GM12874 (cell line): ENCODE measurements at regions not wholly inside any gene's neighbourhood (a gene's known extent, or its start where the extent isn't known, plus 50 kb on each side); places are given as distances from the start of the nearest gene placed in this dataset.

Experiments
- TF ChIP-seq, protein P1 (sequence below): IDR thresholded peaks from 2 replicates; pipeline ENCODE4 v1.5.1; 2011; ENCODE audit warnings: low read depth, mild to moderate bottlenecking, control low read depth, low read length, moderate library complexity; ENCODE audit not compliant: insufficient read depth

DNA sequence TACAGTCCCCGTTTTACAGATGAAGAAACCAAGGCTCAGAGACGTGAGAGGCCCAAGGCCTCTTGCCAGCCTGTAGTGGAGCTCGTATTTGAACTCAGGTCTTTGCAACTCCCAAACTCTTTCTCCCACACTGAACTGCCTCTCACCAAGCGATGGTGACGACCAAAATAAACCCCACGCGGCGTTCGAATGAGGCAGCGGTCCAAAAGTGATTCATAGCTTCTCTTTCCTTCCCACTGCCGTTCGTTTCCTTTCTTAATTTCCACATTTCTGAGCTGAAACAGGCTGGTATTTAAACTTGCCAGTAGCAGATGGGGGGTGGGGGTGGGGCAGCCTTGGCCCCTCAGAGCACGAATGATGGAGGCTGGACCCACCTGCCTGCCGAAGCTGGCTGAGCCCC, 252.9 kb upstream of the KCNG1 start:
- TF ChIP-seq, protein P1, sequence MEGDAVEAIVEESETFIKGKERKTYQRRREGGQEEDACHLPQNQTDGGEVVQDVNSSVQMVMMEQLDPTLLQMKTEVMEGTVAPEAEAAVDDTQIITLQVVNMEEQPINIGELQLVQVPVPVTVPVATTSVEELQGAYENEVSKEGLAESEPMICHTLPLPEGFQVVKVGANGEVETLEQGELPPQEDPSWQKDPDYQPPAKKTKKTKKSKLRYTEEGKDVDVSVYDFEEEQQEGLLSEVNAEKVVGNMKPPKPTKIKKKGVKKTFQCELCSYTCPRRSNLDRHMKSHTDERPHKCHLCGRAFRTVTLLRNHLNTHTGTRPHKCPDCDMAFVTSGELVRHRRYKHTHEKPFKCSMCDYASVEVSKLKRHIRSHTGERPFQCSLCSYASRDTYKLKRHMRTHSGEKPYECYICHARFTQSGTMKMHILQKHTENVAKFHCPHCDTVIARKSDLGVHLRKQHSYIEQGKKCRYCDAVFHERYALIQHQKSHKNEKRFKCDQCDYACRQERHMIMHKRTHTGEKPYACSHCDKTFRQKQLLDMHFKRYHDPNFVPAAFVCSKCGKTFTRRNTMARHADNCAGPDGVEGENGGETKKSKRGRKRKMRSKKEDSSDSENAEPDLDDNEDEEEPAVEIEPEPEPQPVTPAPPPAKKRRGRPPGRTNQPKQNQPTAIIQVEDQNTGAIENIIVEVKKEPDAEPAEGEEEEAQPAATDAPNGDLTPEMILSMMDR, result no peak

DNA sequence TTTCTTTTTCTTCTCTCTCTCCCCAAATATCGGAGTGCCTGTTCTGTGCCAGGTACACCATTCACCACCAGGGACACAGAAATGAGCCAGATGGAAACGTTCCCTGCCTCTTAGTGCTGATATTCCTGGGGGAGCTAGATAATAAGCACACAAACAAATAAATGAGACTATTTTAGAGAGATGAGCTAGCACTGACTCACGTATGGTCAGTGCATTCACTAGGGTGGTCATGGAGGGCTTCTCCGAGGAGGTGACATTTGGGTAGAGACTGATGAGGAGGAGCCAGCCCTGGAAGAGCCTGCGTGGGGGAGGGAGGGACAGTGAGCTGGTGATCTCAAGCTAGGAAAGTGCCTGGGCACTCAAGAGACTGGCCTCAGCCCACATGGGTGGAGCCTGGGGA, 252.3 kb upstream of the KCNG1 start:
- TF ChIP-seq, protein P1, result no peak

DNA sequence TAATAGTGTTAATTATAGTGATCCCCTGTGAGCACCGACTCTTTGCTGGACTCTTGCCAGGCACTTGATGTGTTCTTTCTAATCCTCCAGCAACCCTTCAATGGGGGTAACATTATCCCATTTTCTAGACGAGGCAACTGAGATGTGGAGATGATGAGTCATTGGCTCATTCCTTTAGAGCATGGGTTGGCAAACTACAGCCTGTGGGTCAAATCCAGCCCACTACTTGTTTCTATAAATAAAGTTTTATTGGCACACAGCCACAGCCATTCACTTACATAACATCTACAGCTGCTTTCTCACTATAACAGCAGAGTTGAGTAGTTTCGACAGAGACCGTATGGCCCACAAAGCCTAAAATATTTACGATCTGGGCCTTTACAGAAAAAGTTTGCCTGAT, 249.5 kb upstream of the KCNG1 start:
- TF ChIP-seq, protein P1, result no peak

DNA sequence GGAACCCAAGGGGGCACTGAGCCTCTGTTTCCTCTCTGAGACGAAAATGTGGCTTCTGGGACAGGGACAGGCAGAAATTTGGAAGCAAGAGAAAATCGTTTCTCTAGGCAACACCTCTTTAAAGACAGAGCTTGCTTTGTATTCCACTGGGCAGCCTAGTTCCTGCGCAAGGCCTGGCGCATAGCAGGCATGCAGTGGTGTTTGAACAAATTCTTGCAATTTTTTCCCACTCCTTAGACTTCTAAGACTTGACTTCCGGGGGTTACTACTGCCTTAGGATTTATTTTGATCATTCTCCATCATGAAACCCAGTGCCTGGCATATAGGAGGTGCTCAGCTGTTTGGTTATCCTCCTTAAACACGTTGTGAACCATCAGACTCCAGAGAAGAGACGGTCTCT, 249.0 kb upstream of the KCNG1 start:
- TF ChIP-seq, protein P1, result no peak

DNA sequence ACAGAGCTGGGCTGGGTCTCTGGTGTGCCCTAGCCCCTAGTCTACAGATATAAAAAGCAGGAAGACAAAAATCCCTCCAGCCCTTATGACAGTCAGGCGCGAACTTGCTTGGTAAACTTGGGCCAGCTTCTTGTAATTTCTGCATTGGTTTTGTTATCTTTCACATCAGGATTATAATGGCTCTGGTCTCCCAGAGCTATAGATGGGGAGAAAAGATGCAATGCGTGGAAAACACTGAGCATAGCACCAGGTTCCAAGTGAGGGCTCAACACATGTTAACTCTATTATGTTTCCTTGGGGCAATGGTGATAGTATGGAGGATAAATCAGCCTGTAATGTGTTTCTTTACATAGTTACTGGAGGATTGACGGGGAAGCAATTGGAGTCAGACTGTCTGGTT, 246.8 kb upstream of the KCNG1 start:
- TF ChIP-seq, protein P1, result no peak

DNA sequence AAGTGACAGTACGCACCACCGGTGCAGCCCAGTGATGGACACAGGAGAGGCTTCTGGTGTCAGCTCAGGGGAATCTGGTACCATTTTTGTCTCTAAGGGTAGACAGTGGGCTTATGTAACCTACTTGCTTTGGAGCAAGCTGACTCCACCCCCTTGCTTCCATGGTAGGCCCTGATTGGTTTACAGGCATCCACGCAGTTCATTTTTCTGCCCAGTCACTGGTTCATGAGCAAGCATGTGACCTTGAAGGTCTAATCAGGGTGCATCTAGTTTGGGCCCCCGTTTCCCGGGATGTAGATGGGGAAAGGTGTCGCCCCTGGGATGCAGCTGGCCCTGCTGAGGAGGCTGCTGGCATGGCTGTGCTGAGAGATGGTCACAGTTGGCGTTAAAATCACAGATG, 244.8 kb upstream of the KCNG1 start:
- TF ChIP-seq, protein P1, result no peak

DNA sequence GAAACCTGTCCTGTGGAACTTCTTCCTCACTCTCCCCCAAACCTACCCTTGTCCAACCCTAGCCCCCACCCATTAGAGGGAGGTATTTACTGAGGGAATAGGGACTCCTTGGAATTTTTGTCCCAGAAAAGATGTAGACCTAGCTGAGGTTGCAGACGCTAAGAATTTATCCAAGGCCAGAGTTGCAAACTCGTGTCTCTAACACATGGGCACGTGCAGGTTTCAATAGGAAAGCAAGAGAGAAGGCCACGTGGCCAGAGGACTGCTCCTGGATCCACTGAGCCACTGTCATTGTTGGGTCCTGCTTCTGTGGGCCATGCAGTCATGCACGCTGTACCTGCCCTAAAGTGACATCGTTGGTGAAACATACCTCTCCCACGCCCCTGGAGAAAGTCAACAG, 243.4 kb upstream of the KCNG1 start:
- TF ChIP-seq, protein P1, result no peak

DNA sequence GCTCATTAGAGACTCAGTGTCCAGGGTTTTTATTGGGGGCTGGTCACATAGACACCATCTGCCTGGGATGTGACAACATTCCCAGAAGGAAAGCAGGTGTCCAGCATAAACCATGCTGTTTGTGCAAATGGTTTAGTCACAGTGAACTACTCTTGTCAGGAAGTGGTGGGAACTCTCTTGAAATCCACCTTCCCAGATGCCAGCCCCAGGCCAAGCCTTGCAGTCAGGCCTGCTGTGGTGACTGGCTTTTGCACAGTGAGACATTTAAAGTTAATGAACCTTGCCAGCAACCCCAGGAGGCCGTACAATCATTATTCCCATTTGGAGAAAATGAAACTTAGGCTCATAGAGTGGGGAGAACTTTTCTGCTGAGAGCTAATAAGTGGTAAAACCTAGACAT, 242.5 kb upstream of the KCNG1 start:
- TF ChIP-seq, protein P1, result no peak
